ENCODE measurements at regions not wholly inside any gene's neighbourhood (a gene's known extent, or its start where the extent isn't known, plus 50 kb on each side); places are given as distances from the start of the nearest gene placed in this dataset.

GRCh38 chr3:59540241-59540640 lies 490.4 kb upstream of the CFAP20DC start:
- DNase-seq, result no peak

- DNase-seq, result no peak
Observed at GRCh38 chr3:59538753-59539432, 489.1 kb upstream of the CFAP20DC start.

GRCh38 chr3:59535791-59536221 lies 486.0 kb upstream of the CFAP20DC start:
- DNase-seq, result no peak

GRCh38 chr3:59531994-59532393 lies 482.2 kb upstream of the CFAP20DC start:
- DNase-seq, result no peak

GRCh38 chr3:59531066-59531745 lies 481.4 kb upstream of the CFAP20DC start:
- no peak for DNase-seq

GRCh38 chr3:59528251-59528650 lies 478.4 kb upstream of the CFAP20DC start:
- DNase-seq, result no peak

- no peak for DNase-seq
Observed at GRCh38 chr3:59527493-59527892, 477.7 kb upstream of the CFAP20DC start.

- no peak for DNase-seq
Observed at GRCh38 chr3:59526999-59527398, 477.2 kb upstream of the CFAP20DC start.

GRCh38 chr3:59522550-59522949 lies 472.7 kb upstream of the CFAP20DC start:
- DNase-seq, result no peak

- DNase-seq, result no peak
Observed at GRCh38 chr3:59519094-59519493, 469.3 kb upstream of the CFAP20DC start.

- DNase-seq, result no peak
Observed at GRCh38 chr3:59518283-59519055, 468.6 kb upstream of the CFAP20DC start.

GRCh38 chr3:59517388-59517787 lies 467.6 kb upstream of the CFAP20DC start:
- no peak for DNase-seq

- peak; percentile 12 for DNase-seq
Observed at GRCh38 chr3:59515966-59516365, 466.1 kb upstream of the CFAP20DC start.

GRCh38 chr3:59514865-59515482 lies 465.1 kb upstream of the CFAP20DC start:
- DNase-seq, result peak; percentile 0

GRCh38 chr3:59513570-59513969 lies 463.7 kb upstream of the CFAP20DC start:
- no peak for DNase-seq

GRCh38 chr3:59512066-59512465 lies 462.2 kb upstream of the CFAP20DC start:
- no peak for DNase-seq

- DNase-seq, result no peak
Observed at GRCh38 chr3:59510576-59510975, 460.8 kb upstream of the CFAP20DC start.

- no peak for DNase-seq
Observed at GRCh38 chr3:59508273-59508672, 458.4 kb upstream of the CFAP20DC start.

GRCh38 chr3:59506191-59506590 lies 456.4 kb upstream of the CFAP20DC start:
- no peak for DNase-seq

- DNase-seq, result no peak
Observed at GRCh38 chr3:59503441-59503840, 453.6 kb upstream of the CFAP20DC start.

GRCh38 chr3:59502806-59503205 lies 453.0 kb upstream of the CFAP20DC start:
- no peak for DNase-seq

GRCh38 chr3:59499954-59500353 lies 450.1 kb upstream of the CFAP20DC start:
- DNase-seq, result no peak

- DNase-seq, result peak; percentile 1
Observed at GRCh38 chr3:59499000-59499399, 449.2 kb upstream of the CFAP20DC start.
